ENCODE measurements at regions not wholly inside any gene's neighbourhood (a gene's known extent, or its start where the extent isn't known, plus 50 kb on each side); places are given as distances from the start of the nearest gene placed in this dataset.

- DNase-seq = no peak
Observed at GRCh38 chr4:41318839-41319530, 62.3 kb downstream of the UCHL1 start.

GRCh38 chr4:41319553-41319952, 62.8 kb downstream of the UCHL1 start:
- DNase-seq = no peak

DNA sequence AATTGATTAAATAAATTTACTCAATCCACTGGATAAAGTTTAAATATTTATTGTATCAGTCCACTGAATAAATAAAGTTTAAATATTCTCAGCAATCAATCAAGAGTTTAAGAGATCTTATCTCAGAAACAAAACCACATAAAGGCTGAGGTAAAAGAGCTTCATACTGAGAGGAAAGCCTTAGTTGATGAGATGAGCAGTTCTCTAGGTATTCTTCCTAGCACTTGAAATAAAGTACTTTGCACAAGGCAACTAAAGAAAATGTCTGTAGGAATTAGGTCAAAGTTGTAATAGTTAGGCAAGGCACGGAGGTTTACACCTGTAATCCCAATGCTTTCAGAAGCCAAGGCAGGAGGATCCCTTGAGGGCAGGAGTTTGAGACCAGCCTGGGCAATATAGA, 63.5 kb downstream of the UCHL1 start:
- DNase-seq = no peak

- DNase-seq = no peak
Observed at GRCh38 chr4:41320786-41321185, 64.1 kb downstream of the UCHL1 start.

GRCh38 chr4:41321216-41321945, 64.7 kb downstream of the UCHL1 start:
- DNase-seq = no peak

GRCh38 chr4:41322617-41323016, 65.9 kb downstream of the UCHL1 start:
- DNase-seq = no peak

DNA sequence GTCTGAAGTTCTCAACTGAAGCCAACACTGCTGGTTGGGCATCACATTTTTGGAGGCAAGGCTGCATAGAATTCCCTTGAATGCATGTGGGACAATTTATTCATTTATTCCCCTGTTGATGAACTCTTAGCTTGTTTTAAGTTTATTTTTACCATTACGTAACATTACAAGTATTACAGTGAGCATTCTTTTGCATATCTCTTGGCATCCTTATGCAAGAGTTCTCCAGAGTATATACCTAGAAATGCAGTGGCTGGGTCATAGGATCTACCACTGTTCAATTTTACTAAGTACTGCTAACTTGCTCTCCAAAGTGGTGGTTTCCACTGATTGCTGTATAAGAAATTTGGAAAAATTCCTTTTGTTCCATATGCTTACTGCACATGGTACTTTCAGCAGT, 66.5 kb downstream of the UCHL1 start:
- DNase-seq = no peak

- DNase-seq = no peak
Observed at GRCh38 chr4:41323706-41324105, 67.0 kb downstream of the UCHL1 start.

DNA sequence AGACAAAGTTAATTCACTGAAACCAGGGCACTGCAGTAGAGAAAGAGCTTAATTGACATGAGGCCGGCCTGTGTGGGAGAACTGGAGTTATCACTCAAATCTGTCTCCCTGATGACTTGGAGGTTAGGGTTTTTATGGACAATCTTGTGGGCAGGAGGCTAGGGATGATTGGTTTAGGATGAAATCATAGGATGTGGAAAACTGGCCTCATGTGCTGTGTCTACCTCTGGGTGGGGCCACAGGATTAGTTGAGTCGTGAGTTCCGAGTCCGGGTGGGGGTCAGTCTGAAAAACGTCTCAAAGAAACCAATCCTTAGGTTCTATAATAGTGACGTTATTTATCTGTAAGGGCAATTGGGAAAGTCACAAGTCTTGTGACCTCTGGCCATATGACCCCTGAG, 68.1 kb downstream of the UCHL1 start:
- no peak for DNase-seq

- no peak for DNase-seq
Observed at GRCh38 chr4:41325901-41326300, 69.2 kb downstream of the UCHL1 start.

DNA sequence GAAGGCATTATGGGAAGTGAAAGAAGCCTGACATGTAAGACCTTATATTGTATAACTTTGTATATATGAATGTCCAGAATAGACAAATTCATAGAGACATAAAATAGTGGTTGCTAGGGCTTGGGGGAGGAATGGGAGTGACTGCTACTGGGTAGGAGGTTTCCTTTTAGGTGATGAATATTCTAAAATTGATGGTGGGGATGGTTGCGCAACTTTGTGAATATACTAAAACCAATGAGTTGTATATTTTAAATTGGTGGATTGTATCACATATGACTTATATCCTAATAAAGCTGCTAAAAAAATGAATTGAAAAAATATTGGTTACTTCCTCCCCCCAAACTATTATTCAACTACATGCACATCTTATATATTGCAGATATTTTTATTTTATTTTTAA, 70.0 kb downstream of the UCHL1 start:
- DNase-seq = no peak

DNA sequence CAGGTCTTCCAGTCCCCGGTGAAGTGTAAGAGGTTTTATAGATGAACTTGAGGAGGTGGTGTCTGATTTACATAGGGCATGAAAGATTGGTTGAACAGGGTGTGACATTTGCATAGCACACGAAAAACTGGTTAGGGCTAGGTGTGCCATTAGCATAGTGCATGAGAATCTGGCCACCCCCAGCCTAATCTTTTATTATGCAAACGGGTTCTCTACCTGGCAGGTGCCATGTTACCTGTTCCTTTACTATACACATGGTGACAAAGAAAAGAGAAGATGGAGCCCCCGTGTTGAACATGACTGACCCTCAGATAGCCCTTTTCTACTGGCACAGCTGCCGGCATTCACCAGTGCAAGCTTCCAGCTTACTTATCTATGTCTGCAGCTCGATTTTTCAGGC, 71.0 kb downstream of the UCHL1 start:
- DNase-seq = no peak

GRCh38 chr4:41329361-41329760, 72.6 kb downstream of the UCHL1 start:
- no peak for DNase-seq

DNA sequence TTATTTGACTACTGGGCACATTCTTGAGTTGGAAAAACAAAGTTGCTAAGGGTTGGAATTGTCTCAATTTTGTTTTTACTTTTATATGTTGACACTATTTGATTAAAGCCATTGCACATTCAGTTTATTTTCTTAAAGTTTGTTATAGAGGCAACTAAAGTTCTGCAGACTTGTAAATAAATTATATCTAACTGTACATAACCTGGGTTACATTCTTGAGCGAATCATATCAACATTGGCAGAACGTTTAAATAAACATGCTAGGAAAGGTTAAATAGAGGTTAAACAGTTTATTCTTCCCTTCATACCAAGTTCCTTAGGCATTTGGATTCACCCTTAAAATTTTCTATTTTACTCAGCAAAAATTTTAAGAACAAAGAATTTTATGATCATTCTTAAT, 74.5 kb downstream of the UCHL1 start:
- DNase-seq = no peak

GRCh38 chr4:41332510-41333054, 75.9 kb downstream of the UCHL1 start:
- DNase-seq = no peak

DNA sequence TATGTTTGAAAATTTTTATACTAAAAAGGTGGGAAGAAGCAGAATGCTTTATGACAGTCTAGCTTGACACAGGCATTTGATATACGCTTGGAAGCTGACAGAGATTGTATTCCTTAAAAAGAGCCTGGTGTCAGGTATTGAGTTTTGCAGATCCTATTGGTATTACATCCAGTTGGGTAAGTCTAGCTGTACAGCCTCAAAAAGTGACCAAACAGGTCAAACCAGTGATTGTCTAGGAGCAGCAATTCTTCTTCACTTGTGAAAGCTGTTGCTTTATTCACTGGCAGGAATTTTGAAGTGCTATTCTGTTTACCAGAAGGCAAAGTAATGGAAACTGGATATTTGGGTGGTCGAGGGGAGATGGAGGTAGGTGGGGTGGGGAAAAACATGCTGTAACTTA, 77.5 kb downstream of the UCHL1 start:
- peak; percentile 55 for DNase-seq

GRCh38 chr4:41339812-41340809, 83.4 kb downstream of the UCHL1 start:
- DNase-seq = peak; percentile 13

DNA sequence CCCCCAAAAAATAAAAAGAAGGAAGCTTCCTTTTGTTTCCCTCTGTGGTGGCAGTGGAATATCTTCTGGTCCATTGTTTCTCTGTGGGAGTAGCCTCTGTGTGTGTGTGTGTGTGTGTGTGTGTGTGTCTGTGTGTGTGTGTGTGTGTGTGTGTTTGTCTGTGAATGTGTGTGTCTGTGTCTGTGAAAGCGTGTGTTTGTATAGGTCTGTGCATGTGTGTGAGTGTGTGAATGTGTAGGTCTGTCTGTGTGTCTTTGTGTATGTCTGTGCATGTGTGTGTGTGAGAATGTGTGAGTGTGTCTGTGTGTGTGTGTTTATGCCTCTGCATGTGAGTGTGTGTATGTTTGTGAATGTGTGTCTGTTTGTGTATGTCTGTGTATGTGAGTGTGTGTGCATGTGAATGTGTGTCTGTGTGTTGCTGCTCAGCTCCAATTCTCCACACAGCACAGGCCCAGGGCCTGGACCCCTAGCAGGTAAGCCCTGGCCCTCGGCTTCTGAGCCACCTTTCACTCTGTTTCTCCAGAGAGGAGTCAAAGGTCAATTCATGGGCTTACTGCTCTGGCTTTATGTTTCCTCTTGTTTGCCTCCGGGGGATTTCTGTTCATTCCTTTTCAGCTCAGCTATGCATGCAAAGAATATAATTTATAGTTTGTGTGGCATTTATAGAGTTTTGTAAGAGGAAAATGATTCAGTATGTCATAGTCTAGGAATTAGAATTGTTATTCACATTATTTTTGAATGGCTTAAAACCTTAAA, 89.8 kb downstream of the UCHL1 start:
- no peak for DNase-seq

GRCh38 chr4:41349021-41349420, 92.3 kb downstream of the UCHL1 start:
- no peak for DNase-seq

DNA sequence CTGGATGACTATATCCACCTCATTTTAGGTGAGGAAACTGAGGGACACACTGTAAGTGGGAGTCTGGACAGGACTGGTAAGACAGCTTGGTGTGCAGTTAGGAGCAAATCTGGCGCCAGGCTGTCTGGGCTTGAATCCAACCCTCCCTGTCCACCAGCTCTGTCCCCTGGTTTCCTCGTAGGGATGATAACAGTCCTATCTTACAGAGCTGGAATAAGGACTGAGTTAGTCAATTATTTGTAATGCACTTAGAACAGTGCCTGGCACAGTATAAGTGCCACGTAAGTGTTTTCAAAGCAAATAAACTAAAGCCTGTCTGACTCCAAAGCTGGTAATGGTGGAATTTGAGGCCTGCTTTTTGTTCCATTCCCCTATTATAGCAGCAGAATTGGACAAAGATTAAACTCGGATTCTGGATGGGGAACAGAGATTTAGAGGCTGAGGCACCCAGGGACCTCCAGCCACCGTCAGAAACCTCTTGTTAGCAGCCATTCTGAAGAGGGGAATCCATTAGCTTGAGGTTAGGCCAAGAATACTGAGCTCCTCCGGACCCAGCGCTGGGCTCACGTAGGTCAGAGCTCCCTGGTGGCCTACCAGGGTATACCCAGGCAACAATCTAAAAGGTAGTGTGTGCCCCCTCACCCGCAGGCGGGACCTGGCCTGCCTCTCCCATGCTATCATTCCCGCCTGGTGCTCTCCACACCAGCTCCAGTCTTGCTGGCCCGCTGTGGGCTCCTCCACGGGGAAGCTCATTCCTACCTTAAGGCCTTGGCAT, 102.1 kb downstream of the UCHL1 start:
- peak; percentile 63 for DNase-seq

- DNase-seq = peak; percentile 27
Observed at GRCh38 chr4:41359422-41359775, 102.7 kb downstream of the UCHL1 start.

DNA sequence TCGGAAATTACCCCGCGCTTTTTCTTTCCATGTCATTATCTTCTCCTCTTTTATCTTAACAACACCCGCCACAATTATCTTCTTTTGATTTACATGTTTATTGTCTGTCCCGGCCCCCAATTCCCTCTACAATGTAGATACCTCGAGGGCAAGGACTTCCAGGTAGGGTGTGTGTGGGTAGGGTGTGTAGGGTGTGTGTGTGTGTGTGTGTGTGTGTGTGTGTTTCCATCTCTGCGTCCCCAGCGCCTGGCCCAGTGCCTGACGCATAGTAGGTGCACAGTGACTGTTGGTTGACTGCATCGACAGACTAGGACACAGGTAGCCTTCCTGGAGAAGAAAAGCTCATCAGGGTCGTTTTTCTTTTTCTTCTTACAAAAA, 103.1 kb downstream of the UCHL1 start:
- peak; percentile 39 for DNase-seq

Data from NCI-H748 treated with DMSO at 0.1 percent for 48 hours (cell line).